H1 (cell line): ENCODE measurements at regions not wholly inside any gene's neighbourhood (a gene's known extent, or its start where the extent isn't known, plus 50 kb on each side); places are given as distances from the start of the nearest gene placed in this dataset.

Experiments
- CTCF ChIA-PET: fragments of 300-600 bp; sonication (Branson Sonifier 250); formaldehyde crosslinking; loops from one replicate; lab custom pipeline; 2021; ENCODE audit not compliant: partially characterized antibody; lab: Charles Lee
- POLR2A ChIA-PET: fragments of 300-600 bp; sonication (Branson Sonifier 250); formaldehyde crosslinking; loops from one replicate; lab custom pipeline; 2021; ENCODE audit warnings: inconsistent platforms; ENCODE audit not compliant: partially characterized antibody; lab: Charles Lee
- DNase-seq, 2 experiments: peaks; one replicate each; pipeline versions ENCODE4 v3.0.0 to v3.0.0-alpha.2; 2010 to 2022; ENCODE audit warnings: low spot score in 2 of 2, low read depth in 1 of 2, mixed read lengths in 1 of 2
- FAIRE-seq: peaks from 2 replicates; lab custom pipeline; 2011; peaks lifted over from hg19 to GRCh38; lab: Jason Lieb, UNC
- H2AFZ ChIP-seq: 2 replicates; pipeline ENCODE4 v1.8.1; 2012; ENCODE audit warnings: low read length, inconsistent platforms
- H2AK5ac ChIP-seq: 2 replicates; pipeline ENCODE4 v1.6.1; 2013; ENCODE audit warnings: low read depth, low read length
- H2BK120ac ChIP-seq: replicated peaks from 2 replicates; pipeline ENCODE3; 2013; ENCODE audit warnings: low read depth, low read length, inconsistent platforms
- H2BK12ac ChIP-seq: 2 replicates; pipeline ENCODE4 v1.6.1; 2013; ENCODE audit warnings: low read depth, low read length
- H2BK15ac ChIP-seq: 2 replicates; pipeline ENCODE4 v1.6.1; 2013; ENCODE audit warnings: low read length
- H2BK20ac ChIP-seq: 2 replicates; pipeline ENCODE4 v1.6.1; 2013; ENCODE audit warnings: low read length
- H2BK5ac ChIP-seq: 2 replicates; pipeline ENCODE4 v1.6.1; 2013; ENCODE audit warnings: low read depth, low read length
- H3K14ac ChIP-seq: 2 replicates; pipeline ENCODE4 v1.6.1; 2013; ENCODE audit warnings: inconsistent platforms; ENCODE audit not compliant: insufficient read length
- H3K18ac ChIP-seq: 2 replicates; pipeline ENCODE4 v1.6.1; 2013; ENCODE audit warnings: low read length; ENCODE audit errors: extremely low read depth
- H3K23ac ChIP-seq: 2 replicates; pipeline ENCODE4 v1.6.1; 2013; ENCODE audit warnings: inconsistent platforms; ENCODE audit not compliant: insufficient read length
- H3K23me2 ChIP-seq: 2 replicates; pipeline ENCODE4 v1.6.1; 2013; ENCODE audit warnings: low read depth, low read length
- H3K27ac ChIP-seq: 2 replicates; pipeline ENCODE4 v1.6.1; 2011; ENCODE audit warnings: low read depth, low read length, inconsistent platforms
- H3K27me3 ChIP-seq, 4 experiments: replicated peaks in 1 of 4; 1 replicate in 1 of 4; 2 replicates in 3 of 4; pipeline versions ENCODE4 v1.6.1 to v1.8.1; 2011 to 2013; ENCODE audit warnings: low read length in 3 of 4, mild to moderate bottlenecking in 3 of 4, inconsistent platforms in 2 of 4, mixed read lengths in 2 of 4, moderate library complexity in 1 of 4; ENCODE audit not compliant: control insufficient read depth in 3 of 4, insufficient read depth in 3 of 4; ENCODE audit errors: extremely low read depth in 1 of 4
- H3K36me3 ChIP-seq, 4 experiments: 2 replicates each; pipeline versions ENCODE4 v1.6.1 to v1.8.1; 2011 to 2013; ENCODE audit warnings: mild to moderate bottlenecking in 4 of 4, low read length in 3 of 4, moderate library complexity in 2 of 4, control low read depth in 1 of 4, inconsistent platforms in 1 of 4; ENCODE audit not compliant: insufficient read depth in 4 of 4, control insufficient read depth in 2 of 4
- H3K4ac ChIP-seq: replicated peaks from 2 replicates; pipeline ENCODE3; 2013; ENCODE audit warnings: low read length, low read depth, mixed read lengths, inconsistent platforms; ENCODE audit not compliant: insufficient read length
- H3K4me1 ChIP-seq, 4 experiments: replicated peaks in 1 of 4; 1 replicate in 1 of 4; 2 replicates in 3 of 4; pipeline versions ENCODE4 v1.6.1 to v1.8.1; 2011 to 2013; ENCODE audit warnings: low read length in 3 of 4, inconsistent platforms in 2 of 4, mixed read lengths in 1 of 4; ENCODE audit not compliant: insufficient read depth in 4 of 4, control insufficient read depth in 3 of 4
- H3K4me2 ChIP-seq, 2 experiments: 2 replicates each; pipeline versions ENCODE4 v1.6.1 to v1.8.1; 2011 to 2013; ENCODE audit warnings: low read depth in 2 of 2, low read length in 2 of 2, control low read depth in 1 of 2, inconsistent platforms in 1 of 2, mild to moderate bottlenecking in 1 of 2; ENCODE audit not compliant: insufficient read depth in 1 of 2
- H3K4me3 ChIP-seq, 4 experiments: fragments of 200-600, 300-600 bp in 1 of 4; sonication (generic), shearing (Covaris generic), sonication (Bioruptor Twin) in 1 of 4; 2 replicates each; pipeline versions ENCODE4 v1.5.1 to v1.8.1; 2011 to 2016; ENCODE audit warnings: low read length in 4 of 4, low read depth in 3 of 4, control low read depth in 2 of 4, inconsistent platforms in 2 of 4, mild to moderate bottlenecking in 2 of 4, mixed read lengths in 1 of 4, moderate library complexity in 1 of 4; ENCODE audit not compliant: insufficient read depth in 2 of 4; ENCODE audit errors: extremely low read depth in 1 of 4
- H3K56ac ChIP-seq: replicated peaks from 2 replicates; pipeline ENCODE3; 2013; ENCODE audit warnings: low read depth, mild to moderate bottlenecking, mixed read lengths, low read length, inconsistent platforms; ENCODE audit not compliant: insufficient read length
- H3K79me1 ChIP-seq: 2 replicates; pipeline ENCODE4 v1.6.1; 2013; ENCODE audit warnings: low read depth, low read length, control low read depth
- H3K79me2 ChIP-seq, 2 experiments: 2 replicates each; pipeline versions ENCODE4 v1.6.1 to v1.8.1; 2012 to 2013; ENCODE audit warnings: low read length in 2 of 2, mild to moderate bottlenecking in 2 of 2, inconsistent platforms in 1 of 2; ENCODE audit not compliant: insufficient read depth in 2 of 2, control insufficient read depth in 1 of 2
- H3K9ac ChIP-seq, 4 experiments: replicated peaks in 1 of 4; 1 replicate in 1 of 4; 2 replicates in 3 of 4; pipeline versions ENCODE4 v1.6.1 to v1.8.1; 2011 to 2013; ENCODE audit warnings: low read depth in 3 of 4, low read length in 3 of 4, control low read depth in 2 of 4, mild to moderate bottlenecking in 2 of 4, moderate library complexity in 2 of 4, inconsistent platforms in 1 of 4; ENCODE audit errors: extremely low read depth in 1 of 4
- H3K9me3 ChIP-seq, 2 experiments: 2 replicates each; pipeline versions ENCODE4 v1.6.1 to v1.8.1; 2012 to 2013; ENCODE audit warnings: mild to moderate bottlenecking in 2 of 2, moderate library complexity in 2 of 2, control low read depth in 1 of 2, inconsistent platforms in 1 of 2, low read depth in 1 of 2, low read length in 1 of 2, mixed read lengths in 1 of 2; ENCODE audit not compliant: insufficient read depth in 2 of 2
- H4K20me1 ChIP-seq, 2 experiments: replicated peaks in 1 of 2; 2 replicates each; pipeline versions ENCODE3 to v1.8.1; 2011 to 2013; ENCODE audit warnings: inconsistent platforms in 2 of 2, low read length in 2 of 2, mild to moderate bottlenecking in 1 of 2; ENCODE audit not compliant: insufficient read depth in 2 of 2, control insufficient read depth in 1 of 2
- H4K5ac ChIP-seq: 2 replicates; pipeline ENCODE4 v1.6.1; 2013; ENCODE audit warnings: low read length, low read depth, mixed read lengths, inconsistent platforms; ENCODE audit not compliant: insufficient read length
- H4K8ac ChIP-seq: 2 replicates; pipeline ENCODE4 v1.8.0; 2013; ENCODE audit warnings: mild to moderate bottlenecking, moderate library complexity, low read length, inconsistent platforms; ENCODE audit not compliant: insufficient read depth; ENCODE audit errors: extremely low read depth
- H4K91ac ChIP-seq: replicated peaks from 2 replicates; pipeline ENCODE3; 2013; ENCODE audit warnings: low read length, mixed read lengths, inconsistent platforms; ENCODE audit not compliant: insufficient read length
- BACH1 ChIP-seq: IDR thresholded peaks from 2 replicates; pipeline ENCODE4 v1.6.1; 2012; ENCODE audit warnings: low read length, improper control_type of control experiment
- HDAC2 ChIP-seq, 2 experiments: fragments of 300-600 bp in 1 of 2; sonication (generic) in 1 of 2; IDR thresholded peaks; 2 replicates each; pipeline ENCODE4 v1.6.1; 2011 to 2012; ENCODE audit warnings: low read depth in 2 of 2, low read length in 2 of 2, mild to moderate bottlenecking in 2 of 2, moderate library complexity in 2 of 2, borderline replicate concordance in 1 of 2, inconsistent platforms in 1 of 2
- KDM1A ChIP-seq: fragments of 200-600, 300-600 bp; sonication (generic); IDR thresholded peaks from 2 replicates; pipeline ENCODE4 v1.7.1; 2016; ENCODE audit warnings: mild to moderate bottlenecking, low read length, borderline replicate concordance
- MAFK ChIP-seq: IDR thresholded peaks from 2 replicates; pipeline ENCODE4 v1.6.1; 2012; ENCODE audit warnings: low read depth, mild to moderate bottlenecking, improper control_type of control experiment, low read length
- MAX ChIP-seq: IDR thresholded peaks from 2 replicates; pipeline ENCODE4 v1.6.1; 2012; ENCODE audit warnings: inconsistent platforms
- NANOG ChIP-seq: IDR thresholded peaks from 2 replicates; pipeline ENCODE4 v1.6.1; 2011; ENCODE audit warnings: low read length, low read depth, mild to moderate bottlenecking, inconsistent platforms; ENCODE audit not compliant: insufficient read depth, poor library complexity, severe bottlenecking
- POLR2A ChIP-seq, 2 experiments: IDR thresholded peaks; 1 replicate in 1 of 2; 2 replicates in 1 of 2; pipeline ENCODE4 v1.6.1; 2011; ENCODE audit warnings: low read depth in 2 of 2, low read length in 2 of 2, mild to moderate bottlenecking in 2 of 2; ENCODE audit errors: control extremely low read depth in 1 of 2
- POLR2AphosphoS5 ChIP-seq: IDR thresholded peaks from 2 replicates; pipeline ENCODE4 v1.6.1; 2011; ENCODE audit warnings: low read depth, low read length
- RNF2 ChIP-seq: fragments of 200-900, 300-1000 bp; sonication (generic); IDR thresholded peaks from 2 replicates; pipeline ENCODE4 v1.7.1; 2016; ENCODE audit warnings: borderline replicate concordance, low read depth, mild to moderate bottlenecking, antibody characterized with exemption, low read length; ENCODE audit not compliant: poor library complexity, severe bottlenecking; ENCODE audit errors: missing control alignments
- RXRA ChIP-seq: IDR thresholded peaks from 2 replicates; pipeline ENCODE4 v1.6.1; 2011; ENCODE audit warnings: low read depth, mild to moderate bottlenecking, low read length, moderate library complexity; ENCODE audit not compliant: insufficient read depth
- SP2 ChIP-seq: IDR thresholded peaks from 2 replicates; pipeline ENCODE4 v1.6.1; 2012; ENCODE audit warnings: mild to moderate bottlenecking, low read length, inconsistent platforms
- TAF1 ChIP-seq: IDR thresholded peaks from 2 replicates; pipeline ENCODE4 v1.6.1; 2011; ENCODE audit warnings: mild to moderate bottlenecking, low read depth, low read length
- USF2 ChIP-seq: IDR thresholded peaks from 2 replicates; pipeline ENCODE4 v1.6.1; 2011; ENCODE audit warnings: low read length, improper control_type of control experiment
- WGBS, 2 experiments: shearing (Covaris generic) in 1 of 2; methylation state at CpG; one replicate each; pipeline versions ENCODE4 v1.1.6 to v1.1.7; 2013 to 2015; ENCODE audit warnings: low lambda C conversion rate in 2 of 2, mixed read lengths in 2 of 2, inconsistent platforms in 1 of 2, low coverage in 1 of 2, missing lambda C conversion rate in 1 of 2; ENCODE audit not compliant: insufficient replicate concordance in 2 of 2, insufficient coverage in 1 of 2, insufficient read length in 1 of 2; ENCODE audit errors: extremely low coverage in 1 of 2, missing lambda C conversion rate in 1 of 2; 5-methylcytosine and 5-hydroxymethylcytosine counted together

- Histone ChIP-seq H3K14ac (no peak overlapping the region), H3K18ac (no peak overlapping the region), H3K4me2 (no peak overlapping the region), H3K23me2 (no peaks in the 10 kb centered on the region), H3K9ac (no peak overlapping the region), H2BK12ac (no peak overlapping the region), H2BK120ac (no peak overlapping the region), H4K5ac (no peak overlapping the region), H4K91ac (no peak overlapping the region), H3K27me3 (no peaks in the 10 kb centered on the region), H3K79me2 (no peaks in the 10 kb centered on the region), H4K20me1 (no peaks in the 10 kb centered on the region), H3K27ac (no peak overlapping the region), H4K8ac (no peak overlapping the region), H2AFZ (peak overlapping the region; percentile 50; the same call in 1 of the 2 replicates), H3K4me1 (no peaks in the 10 kb centered on the region; a peak in 1 of 7 replicates), H2BK20ac (no peak overlapping the region), H3K56ac (no peak overlapping the region), H2BK15ac (no peak overlapping the region), H2BK5ac (no peak overlapping the region), H2AK5ac (no peak overlapping the region), H3K4me3 (no peak overlapping the region), H3K9me3 (no peaks in the 10 kb centered on the region), H3K36me3 (no peaks in the 10 kb centered on the region), H3K4ac (no peak overlapping the region), H3K23ac (no peak overlapping the region), H3K79me1 (no peaks in the 10 kb centered on the region; the same call in 1 of the 2 replicates)
- DNase-seq, result no peak
- FAIRE-seq, result no peak
- CTCF ChIA-PET, result interaction anchor here (1.6 kb wide), 1 partner anchor 12 kb away, joined by 3 read pairs; no protein-coding TSS in a partner anchor
- POLR2A ChIA-PET, result interaction anchor here (0.6 kb wide), 1 partner anchor 38 kb away, joined by 3 read pairs; no protein-coding TSS in a partner anchor
- 89% methylated on average over 5 of the region's 5 CpGs; no CpG with 5 or more reads in 1 of the 2 experiments for WGBS, 2 experiments
- TF ChIP-seq USF2, result no peak
- TF ChIP-seq BACH1, result no peak
- TF ChIP-seq KDM1A, result no peak
- TF ChIP-seq SP2, result no peak
- TF ChIP-seq MAX, result no peak
- no peak for TF ChIP-seq MAFK
- TF ChIP-seq RNF2, result no peak
- TF ChIP-seq RXRA, result no peak
- no peak for TF ChIP-seq NANOG
- TF ChIP-seq HDAC2 (IDR thresholded peaks at IDR 0.05; ENCODE audit: borderline replicate concordance in 1 of 2, low read depth in 2 of 2, low read length in 2 of 2), result no peak
- TF ChIP-seq POLR2AphosphoS5, result no peak
- no peak for TF ChIP-seq POLR2A (IDR thresholded peaks at IDR 0.05; ENCODE audit: control extremely low read depth in 1 of 2, low read depth in 2 of 2, low read length in 2 of 2)
- no peak for TF ChIP-seq TAF1
Measured at GRCh38 chr6:16844183-16844582, 82.9 kb upstream of the ATXN1 start.
